ENCODE measurements at regions not wholly inside any gene's neighbourhood (a gene's known extent, or its start where the extent isn't known, plus 50 kb on each side); places are given as distances from the start of the nearest gene placed in this dataset.

- Histone ChIP-seq H3K27me3 (ENCODE audit: control insufficient read depth in 1 of 2, insufficient read depth in 2 of 2, low read length in 2 of 2) (no peaks in the 10 kb centered on the region), H3K36me3 (ENCODE audit: insufficient read depth, low read length) (no peaks in the 10 kb centered on the region), H3K27ac (ENCODE audit: low read depth in 1 of 2, low read length in 2 of 2) (no peak overlapping the region), H3K9me3 (ENCODE audit: control insufficient read depth in 1 of 2, insufficient read depth in 1 of 2, low read length in 2 of 2) (no peaks in the 10 kb centered on the region), H3K4me3 (ENCODE audit: low read length) (no peak overlapping the region), H3K4me1 (ENCODE audit: insufficient read depth, low read length) (no peaks in the 10 kb centered on the region)
- TF ChIP-seq, protein P1, sequence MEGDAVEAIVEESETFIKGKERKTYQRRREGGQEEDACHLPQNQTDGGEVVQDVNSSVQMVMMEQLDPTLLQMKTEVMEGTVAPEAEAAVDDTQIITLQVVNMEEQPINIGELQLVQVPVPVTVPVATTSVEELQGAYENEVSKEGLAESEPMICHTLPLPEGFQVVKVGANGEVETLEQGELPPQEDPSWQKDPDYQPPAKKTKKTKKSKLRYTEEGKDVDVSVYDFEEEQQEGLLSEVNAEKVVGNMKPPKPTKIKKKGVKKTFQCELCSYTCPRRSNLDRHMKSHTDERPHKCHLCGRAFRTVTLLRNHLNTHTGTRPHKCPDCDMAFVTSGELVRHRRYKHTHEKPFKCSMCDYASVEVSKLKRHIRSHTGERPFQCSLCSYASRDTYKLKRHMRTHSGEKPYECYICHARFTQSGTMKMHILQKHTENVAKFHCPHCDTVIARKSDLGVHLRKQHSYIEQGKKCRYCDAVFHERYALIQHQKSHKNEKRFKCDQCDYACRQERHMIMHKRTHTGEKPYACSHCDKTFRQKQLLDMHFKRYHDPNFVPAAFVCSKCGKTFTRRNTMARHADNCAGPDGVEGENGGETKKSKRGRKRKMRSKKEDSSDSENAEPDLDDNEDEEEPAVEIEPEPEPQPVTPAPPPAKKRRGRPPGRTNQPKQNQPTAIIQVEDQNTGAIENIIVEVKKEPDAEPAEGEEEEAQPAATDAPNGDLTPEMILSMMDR (IDR thresholded peaks at IDR 0.05) = no peak
- ATAC-seq (ENCODE audit: poor library complexity) (no peak), DNase-seq (no peak)
- Mint-ChIP-seq H3K4me1 (ENCODE audit: low read depth) (no peaks in the 10 kb centered on the region), H3K27me3 (no peaks in the 10 kb centered on the region), H3K27ac (no peak overlapping the region), H3K4me3 (no peak overlapping the region), H3K36me3 (ENCODE audit: low read depth) (no peaks in the 10 kb centered on the region), H3K9me3 (no peaks in the 10 kb centered on the region)
- intact Hi-C loops (cut with DNase I, micrococcal nuclease) = no loop called here
- POLR2A ChIA-PET = no interaction called here
- CTCF ChIA-PET = no interaction called here
These were observed 50.8 kb upstream of the KLHL13 start for GRCh38 chrX:118167361-118167760.

GRCh38 chrX:118171356-118171755 lies 54.7 kb upstream of the KLHL13 start:
- Histone ChIP-seq H3K27me3 (ENCODE audit: control insufficient read depth in 1 of 2, insufficient read depth in 2 of 2, low read length in 2 of 2) (no peaks in the 10 kb centered on the region), H3K4me1 (ENCODE audit: insufficient read depth, low read length) (no peaks in the 10 kb centered on the region), H3K27ac (ENCODE audit: low read depth in 1 of 2, low read length in 2 of 2) (no peak overlapping the region), H3K36me3 (ENCODE audit: insufficient read depth, low read length) (no peaks in the 10 kb centered on the region), H3K4me3 (ENCODE audit: low read length) (no peak overlapping the region), H3K9me3 (ENCODE audit: control insufficient read depth in 1 of 2, insufficient read depth in 1 of 2, low read length in 2 of 2) (no peaks in the 10 kb centered on the region)
- ChIA-PET POLR2A (no interaction called here), CTCF (no interaction called here)
- H3K4me1 Mint-ChIP-seq (ENCODE audit: low read depth) = no peaks in the 10 kb centered on the region
- H3K27me3 Mint-ChIP-seq = no peaks in the 10 kb centered on the region
- TF ChIP-seq, protein P1 (IDR thresholded peaks at IDR 0.05) = no peak
- no peaks in the 10 kb centered on the region for H3K9me3 Mint-ChIP-seq
- no peaks in the 10 kb centered on the region for H3K36me3 Mint-ChIP-seq (ENCODE audit: low read depth)
- H3K4me3 Mint-ChIP-seq = no peak overlapping the region
- intact Hi-C loops (cut with DNase I, micrococcal nuclease) = no loop called here
- no peak overlapping the region for H3K27ac Mint-ChIP-seq
- no peak for ATAC-seq (ENCODE audit: poor library complexity)
- DNase-seq = no peak

DNA sequence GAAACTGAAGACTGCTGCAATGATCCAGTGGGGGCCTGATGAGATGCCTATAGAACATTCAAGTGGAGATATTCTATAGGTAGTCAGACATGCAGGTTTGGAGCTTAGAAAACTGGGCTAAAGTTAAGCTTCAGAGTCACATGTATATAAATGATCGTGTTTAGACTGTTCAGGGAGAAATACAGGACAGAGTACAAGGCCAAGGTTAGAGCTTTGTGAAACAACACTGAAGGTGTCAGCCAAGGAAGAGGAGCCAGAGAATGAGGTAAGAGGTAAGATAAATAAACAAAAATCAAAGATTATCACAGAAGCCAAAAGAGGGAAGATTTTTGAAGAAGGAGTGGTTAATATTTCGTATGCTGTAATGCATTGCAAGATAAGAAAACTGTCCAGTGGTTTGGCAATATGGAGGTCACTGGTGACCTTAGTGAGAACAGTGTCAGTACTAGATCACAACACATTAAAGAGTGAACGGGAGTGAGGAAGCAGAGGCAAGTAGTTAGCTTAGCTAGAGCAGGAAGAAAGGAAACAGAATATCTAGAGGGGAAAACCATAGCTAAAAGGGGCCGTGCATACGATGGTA lies 58.0 kb upstream of the KLHL13 start:
- Mint-ChIP-seq H3K9me3 (no peaks in the 10 kb centered on the region), H3K4me1 (ENCODE audit: low read depth) (no peaks in the 10 kb centered on the region), H3K27me3 (no peaks in the 10 kb centered on the region), H3K4me3 (no peak overlapping the region), H3K36me3 (ENCODE audit: low read depth) (no peaks in the 10 kb centered on the region), H3K27ac (no peak overlapping the region)
- CTCF ChIA-PET = no interaction called here
- H3K27ac ChIP-seq (ENCODE audit: low read depth in 1 of 2, low read length in 2 of 2) = no peak overlapping the region
- ATAC-seq (ENCODE audit: poor library complexity) (no peak), DNase-seq (no peak)
- TF ChIP-seq, protein P1 (IDR thresholded peaks at IDR 0.05) = no peak
- intact Hi-C loops (cut with DNase I, micrococcal nuclease) = no loop called here
- no peaks in the 10 kb centered on the region for H3K36me3 ChIP-seq (ENCODE audit: insufficient read depth, low read length)
- no peaks in the 10 kb centered on the region for H3K4me1 ChIP-seq (ENCODE audit: insufficient read depth, low read length)
- no peaks in the 10 kb centered on the region for H3K27me3 ChIP-seq (ENCODE audit: control insufficient read depth in 1 of 2, insufficient read depth in 2 of 2, low read length in 2 of 2)
- no peak overlapping the region for H3K4me3 ChIP-seq (ENCODE audit: low read length)
- no peaks in the 10 kb centered on the region for H3K9me3 ChIP-seq (ENCODE audit: control insufficient read depth in 1 of 2, insufficient read depth in 1 of 2, low read length in 2 of 2)
- POLR2A ChIA-PET = no interaction called here

Measured in CD4-positive, alpha-beta T cell (primary cell).